T-helper 2 cell treated with Interferon-gamma antibody and Interleukin-4, amounts not matched to agents 5 μg/mL and 100 μg/mL, for 36 hours (primary cell): ENCODE measurements at regions not wholly inside any gene's neighbourhood (a gene's known extent, or its start where the extent isn't known, plus 50 kb on each side); places are given as distances from the start of the nearest gene placed in this dataset.
"Not testable (repeated sequence)": the region's sequence is repeated elsewhere in the genome, so short reads cannot be mapped to it uniquely, and the experiment has no call there.

Source experiments
- DNase-seq: peaks from one replicate; pipeline ENCODE4 v3.0.0; 2021; ENCODE audit warnings: low spot score
- H3K27ac Mint-ChIP-seq: one replicate; pipeline ENCODE4 v1.8.0; 2021; ENCODE audit warnings: mild to moderate bottlenecking, mixed read lengths
- H3K27me3 Mint-ChIP-seq: one replicate; pipeline ENCODE4 v1.8.0; 2021; ENCODE audit warnings: low read depth, mixed read lengths
- H3K36me3 Mint-ChIP-seq: one replicate; pipeline ENCODE4 v1.8.0; 2021; ENCODE audit warnings: low read depth, mixed read lengths
- H3K4me1 Mint-ChIP-seq: one replicate; pipeline ENCODE4 v1.8.0; 2021; ENCODE audit warnings: low read depth, mixed read lengths
- H3K4me3 Mint-ChIP-seq: one replicate; pipeline ENCODE4 v1.8.0; 2022; ENCODE audit warnings: mild to moderate bottlenecking, moderate library complexity, mixed read lengths
- H3K9me3 Mint-ChIP-seq: one replicate; pipeline ENCODE4 v1.8.0; 2021; ENCODE audit warnings: mixed read lengths

DNA sequence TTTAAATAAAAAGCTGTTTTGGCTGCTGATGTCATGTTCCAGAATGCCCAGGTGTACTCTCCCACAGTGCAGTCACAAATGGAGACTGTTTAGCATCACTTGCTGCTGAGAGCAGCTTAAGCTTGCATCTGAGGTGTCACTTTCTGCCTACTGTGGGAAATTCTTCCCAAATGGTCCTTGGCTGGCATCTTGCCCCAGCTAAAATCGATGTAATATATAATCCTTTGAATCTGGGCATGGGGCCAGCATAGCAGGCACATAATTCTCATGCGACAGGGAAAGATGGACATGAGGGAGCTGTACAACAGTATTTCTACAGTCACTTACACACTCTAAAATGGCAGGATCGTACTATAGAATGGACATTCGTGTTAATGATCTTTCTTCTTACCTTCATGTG is 144.3 kb downstream of the MACIR start:
- H3K4me1 Mint-ChIP-seq = no peaks in the 10 kb centered on the region
- H3K27ac Mint-ChIP-seq = no peak overlapping the region

DNA sequence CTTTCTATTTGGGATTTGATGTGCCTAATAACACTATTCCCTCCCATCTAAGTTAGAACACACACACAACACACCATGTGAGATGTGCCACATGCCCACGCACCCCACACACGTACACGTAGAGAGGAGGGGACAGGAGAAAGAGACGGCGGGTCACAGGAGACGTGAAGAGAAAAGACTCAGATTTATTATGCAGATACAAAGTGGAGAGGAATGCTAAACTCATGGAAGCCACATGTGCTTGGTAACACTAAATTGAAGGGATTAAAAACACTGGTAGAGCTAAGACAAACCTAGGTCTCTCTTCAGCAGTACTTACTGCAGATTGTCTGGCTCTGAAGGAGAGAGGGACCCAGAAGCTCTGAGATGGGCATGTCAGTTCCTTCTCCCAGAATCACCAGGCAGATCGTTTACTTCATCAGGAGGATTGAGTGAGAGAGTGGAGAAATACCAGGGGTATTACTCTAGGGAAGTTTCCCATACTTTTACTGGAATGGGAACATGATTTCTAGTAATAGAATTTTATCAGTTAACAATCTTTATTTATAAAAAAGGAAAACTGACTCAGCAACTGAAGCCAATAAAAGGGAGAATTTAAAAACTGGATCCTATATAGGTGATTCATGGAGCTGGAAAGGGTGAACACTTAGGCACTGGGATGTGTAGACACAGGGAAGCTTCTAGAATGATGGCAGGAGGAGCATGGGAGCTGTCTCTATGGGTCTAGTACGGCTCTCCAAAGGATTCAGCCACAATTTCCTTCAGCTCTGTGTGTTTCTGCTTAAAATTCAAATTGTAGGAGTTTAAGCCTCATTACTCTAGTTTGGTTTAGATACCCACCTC is 139.4 kb downstream of the MACIR start:
- H3K4me3 Mint-ChIP-seq = no peak overlapping the region
- no peaks in the 10 kb centered on the region for H3K4me1 Mint-ChIP-seq
- no peak for DNase-seq
- no peaks in the 10 kb centered on the region for H3K36me3 Mint-ChIP-seq
- peaks cover 5% of the 10 kb centered on the region for H3K27me3 Mint-ChIP-seq
- H3K9me3 Mint-ChIP-seq = no peaks in the 10 kb centered on the region
- H3K27ac Mint-ChIP-seq = no peak overlapping the region

More for the DNA sequence above, 144.3 kb downstream of the MACIR start:
- DNase-seq = no peak
- Mint-ChIP-seq H3K27me3 (peaks cover 5% of the 10 kb centered on the region), H3K36me3 (no peaks in the 10 kb centered on the region), H3K4me3 (no peak overlapping the region), H3K9me3 (no peaks in the 10 kb centered on the region)

DNA sequence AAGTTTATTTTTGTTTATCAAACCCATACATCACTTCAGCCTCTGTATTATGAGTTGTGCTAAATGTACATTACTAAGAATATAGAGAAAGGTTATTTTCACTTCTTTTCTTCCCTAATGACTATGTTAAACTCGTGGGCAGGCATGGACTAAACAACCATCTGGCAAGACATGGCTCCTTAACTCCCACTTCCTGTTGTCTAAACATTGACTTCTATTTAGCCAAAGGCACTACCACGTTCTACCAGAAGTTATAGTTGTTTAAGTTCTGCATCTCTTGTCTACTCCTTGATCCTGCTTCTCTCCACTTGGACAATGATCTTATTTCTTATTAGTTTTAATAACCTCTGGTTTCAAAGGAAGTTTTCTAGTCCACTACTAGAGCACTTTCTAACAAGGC is 136.1 kb downstream of the MACIR start:
- Mint-ChIP-seq H3K4me1 (no peaks in the 10 kb centered on the region), H3K27me3 (peaks cover 8% of the 10 kb centered on the region), H3K27ac (no peak overlapping the region), H3K9me3 (no peaks in the 10 kb centered on the region), H3K36me3 (no peaks in the 10 kb centered on the region), H3K4me3 (no peak overlapping the region)
- no peak for DNase-seq

DNA sequence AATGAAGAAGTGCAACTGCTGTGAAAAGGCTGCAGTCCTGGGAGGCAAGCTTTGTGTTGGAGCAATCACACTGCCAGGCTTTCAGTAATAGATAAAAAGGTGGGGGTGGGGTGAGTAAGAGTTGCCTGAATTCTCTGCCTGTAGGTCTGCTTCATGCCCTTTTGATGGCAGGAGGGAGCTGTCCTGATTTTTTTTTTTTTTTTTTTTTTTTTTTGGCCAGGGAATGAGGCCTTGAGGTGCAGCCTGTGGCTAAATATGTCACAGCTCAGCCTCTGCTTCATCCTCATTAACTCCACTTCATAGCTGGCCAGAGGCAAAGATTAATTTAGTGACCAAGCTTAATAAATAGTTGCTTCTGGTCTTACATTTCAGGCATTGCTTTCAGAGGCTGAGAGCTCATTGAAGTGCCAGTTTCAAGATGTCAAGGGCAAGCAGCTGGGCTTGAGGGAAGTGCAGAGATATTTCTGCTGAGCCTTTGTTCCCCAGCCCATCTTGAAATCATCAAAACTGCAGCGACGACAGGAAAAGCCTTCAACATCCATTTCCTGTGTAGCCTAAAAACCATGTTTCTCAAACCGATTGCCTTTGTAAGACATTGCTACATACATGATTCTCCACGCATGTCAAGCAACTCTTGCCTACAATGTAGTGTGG is 134.7 kb downstream of the MACIR start:
- no peak overlapping the region for H3K27ac Mint-ChIP-seq

DNA sequence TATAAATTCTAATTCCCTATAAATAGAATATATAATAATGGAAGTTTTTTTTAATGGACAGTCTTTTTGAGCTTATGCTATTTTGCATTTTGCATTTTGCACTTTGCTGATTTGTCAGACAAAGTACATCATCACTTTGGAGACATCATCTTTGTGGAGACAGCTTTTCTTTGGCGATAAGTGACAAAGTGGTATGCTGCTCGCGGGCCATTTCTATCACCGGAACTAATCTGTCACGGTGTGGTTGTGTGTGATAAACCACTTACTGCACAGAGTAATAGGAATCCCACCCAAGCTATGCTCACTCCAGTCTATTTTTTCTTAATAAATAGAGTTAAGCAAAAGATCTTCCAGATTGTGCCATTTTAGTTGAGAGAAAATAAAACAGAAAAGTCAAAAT is 133.1 kb downstream of the MACIR start:
- no peak overlapping the region for H3K4me3 Mint-ChIP-seq
- H3K9me3 Mint-ChIP-seq = no peaks in the 10 kb centered on the region
- no peaks in the 10 kb centered on the region for H3K4me1 Mint-ChIP-seq
- H3K27ac Mint-ChIP-seq = no peak overlapping the region
- no peak for DNase-seq
- H3K36me3 Mint-ChIP-seq = no peaks in the 10 kb centered on the region
- H3K27me3 Mint-ChIP-seq = peaks cover 5% of the 10 kb centered on the region

More for the DNA sequence above, 134.7 kb downstream of the MACIR start:
- Mint-ChIP-seq H3K4me1 (no peaks in the 10 kb centered on the region), H3K4me3 (no peak overlapping the region), H3K36me3 (no peaks in the 10 kb centered on the region), H3K9me3 (no peaks in the 10 kb centered on the region), H3K27me3 (peaks cover 11% of the 10 kb centered on the region)
- DNase-seq = no peak

DNA sequence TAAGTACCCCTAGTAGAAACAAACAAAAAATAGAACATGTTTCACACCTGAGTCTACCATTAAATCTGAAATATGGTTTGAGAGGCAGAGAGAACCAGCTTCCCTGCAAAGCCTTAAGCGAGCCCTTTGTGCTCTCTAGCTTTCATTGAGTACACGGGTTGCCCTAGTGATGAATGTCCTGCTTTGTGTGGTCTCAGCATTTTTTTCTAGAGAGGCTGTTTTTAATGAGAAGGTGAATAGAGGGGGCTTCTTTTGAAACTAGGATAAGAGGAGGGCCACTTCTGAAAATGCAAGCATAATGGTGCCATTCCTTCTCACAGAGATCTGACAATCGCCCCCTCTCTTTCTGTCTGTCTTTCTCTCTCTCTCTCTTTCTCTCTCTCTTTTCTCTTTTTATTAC is 131.3 kb downstream of the MACIR start:
- no peak overlapping the region for H3K27ac Mint-ChIP-seq
- no peaks in the 10 kb centered on the region for H3K9me3 Mint-ChIP-seq
- no peak overlapping the region for H3K4me3 Mint-ChIP-seq
- no peaks in the 10 kb centered on the region for H3K4me1 Mint-ChIP-seq
- no peak for DNase-seq
- peaks cover 5% of the 10 kb centered on the region for H3K27me3 Mint-ChIP-seq
- no peaks in the 10 kb centered on the region for H3K36me3 Mint-ChIP-seq

DNA sequence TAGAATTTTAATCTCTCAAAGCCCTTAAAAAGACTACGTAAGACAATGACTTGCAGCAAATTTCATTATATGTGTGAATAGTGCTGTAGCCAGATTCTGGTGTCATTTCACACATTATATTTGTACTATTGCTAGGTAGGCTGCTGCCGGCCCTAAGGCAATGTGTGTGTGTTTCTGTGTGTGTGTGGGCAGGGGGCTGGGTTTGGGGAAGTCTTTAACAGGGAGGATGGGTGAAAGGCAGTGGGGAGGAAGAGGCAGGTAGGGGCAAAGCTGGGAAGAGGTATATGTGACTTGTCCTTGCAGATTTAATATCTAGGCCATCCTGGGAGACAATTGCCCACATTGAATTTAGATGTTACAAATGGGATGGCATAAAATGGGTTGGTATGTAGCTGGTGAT is 130.8 kb downstream of the MACIR start:
- Mint-ChIP-seq H3K4me1 (no peaks in the 10 kb centered on the region), H3K36me3 (no peaks in the 10 kb centered on the region), H3K4me3 (no peak overlapping the region), H3K27ac (no peak overlapping the region), H3K9me3 (no peaks in the 10 kb centered on the region), H3K27me3 (peaks cover 5% of the 10 kb centered on the region)
- DNase-seq = no peak

DNA sequence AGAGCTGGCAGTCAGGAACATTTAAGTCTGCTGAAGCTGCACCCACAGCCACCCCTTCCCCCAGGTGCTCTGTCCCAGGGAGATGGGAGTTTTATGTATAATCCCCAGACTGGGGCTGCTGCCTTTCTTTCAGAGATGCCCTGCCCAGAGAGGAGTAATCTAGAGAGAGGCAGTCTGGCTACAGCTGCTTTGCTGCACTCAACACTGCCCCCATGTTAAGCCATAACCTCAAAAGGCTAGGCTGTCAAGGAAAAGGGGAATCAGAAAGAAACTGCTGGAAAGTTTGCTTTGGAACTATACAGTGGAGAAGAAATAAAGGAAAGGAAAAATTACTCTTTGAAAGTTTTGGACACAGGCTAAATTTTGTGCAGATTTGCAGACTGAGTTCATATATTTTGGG is 127.2 kb downstream of the MACIR start:
- Mint-ChIP-seq H3K36me3 (no peaks in the 10 kb centered on the region), H3K4me1 (no peaks in the 10 kb centered on the region), H3K27ac (no peak overlapping the region), H3K9me3 (peaks cover 5% of the 10 kb centered on the region), H3K4me3 (no peak overlapping the region), H3K27me3 (peaks cover 17% of the 10 kb centered on the region)
- no peak for DNase-seq

DNA sequence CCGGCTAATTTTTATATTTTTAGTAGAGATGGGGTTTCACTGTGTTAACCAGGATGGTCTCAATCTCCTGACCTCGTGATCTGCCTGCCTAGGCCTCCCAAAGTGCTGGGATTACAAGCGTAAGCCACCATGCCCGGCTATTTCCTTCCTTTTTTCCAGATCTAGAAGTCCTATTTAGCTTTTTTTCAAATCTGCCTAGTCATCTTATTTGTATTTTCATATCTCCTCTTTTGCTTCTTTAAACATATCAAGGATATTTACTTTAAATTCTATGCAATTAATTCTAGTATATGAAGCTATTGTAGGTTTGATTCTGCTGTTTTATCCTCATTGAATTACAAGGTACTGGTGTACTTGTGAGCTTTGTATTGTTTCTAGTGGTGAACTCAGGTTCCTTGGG is 119.1 kb downstream of the MACIR start:
- H3K27ac Mint-ChIP-seq, H3K9me3 Mint-ChIP-seq, H3K36me3 Mint-ChIP-seq, H3K4me1 Mint-ChIP-seq, H3K4me3 Mint-ChIP-seq, DNase-seq: not testable (repeated sequence)
- H3K27me3 Mint-ChIP-seq = peaks cover 13% of the 10 kb centered on the region

DNA sequence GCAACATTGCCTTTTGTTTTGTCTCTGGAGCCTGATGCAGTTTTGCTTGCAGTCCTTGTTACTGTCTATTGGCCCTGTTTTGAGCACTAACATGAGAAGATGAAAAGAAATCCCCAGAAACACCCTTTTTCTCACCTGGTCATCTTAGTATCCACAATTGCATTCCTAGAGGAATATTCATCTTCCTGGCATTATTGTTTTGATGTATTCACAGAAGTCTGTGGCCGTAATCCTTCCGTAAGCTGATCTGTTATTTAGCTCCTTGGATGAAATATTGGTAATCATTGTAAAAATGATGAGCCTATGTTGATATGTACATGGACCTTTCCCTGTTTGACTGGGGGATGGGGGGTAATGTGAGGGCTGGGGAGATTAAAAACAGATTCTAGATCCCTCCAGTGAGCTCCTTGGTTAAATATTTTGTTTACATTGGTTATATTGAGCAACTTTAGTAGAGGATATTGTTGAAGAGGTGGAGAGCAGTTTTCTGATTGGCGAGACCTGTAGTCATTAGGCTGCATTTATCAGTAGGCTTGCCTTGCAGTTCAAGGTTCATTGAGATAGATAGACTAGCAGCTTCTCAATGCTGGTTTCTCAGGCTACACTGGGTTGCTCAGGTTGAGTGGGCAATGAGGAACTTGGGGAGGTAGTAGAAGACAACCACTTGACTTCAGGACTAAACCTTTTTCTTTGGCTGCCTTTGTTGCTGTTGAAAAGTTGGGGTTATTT is 117.5 kb downstream of the MACIR start:
- H3K27me3 Mint-ChIP-seq = peaks cover 17% of the 10 kb centered on the region
- no peak overlapping the region for H3K27ac Mint-ChIP-seq
- no peak overlapping the region for H3K4me3 Mint-ChIP-seq
- H3K36me3 Mint-ChIP-seq = no peaks in the 10 kb centered on the region
- H3K9me3 Mint-ChIP-seq = no peaks in the 10 kb centered on the region
- DNase-seq = no peak
- H3K4me1 Mint-ChIP-seq = no peaks in the 10 kb centered on the region

DNA sequence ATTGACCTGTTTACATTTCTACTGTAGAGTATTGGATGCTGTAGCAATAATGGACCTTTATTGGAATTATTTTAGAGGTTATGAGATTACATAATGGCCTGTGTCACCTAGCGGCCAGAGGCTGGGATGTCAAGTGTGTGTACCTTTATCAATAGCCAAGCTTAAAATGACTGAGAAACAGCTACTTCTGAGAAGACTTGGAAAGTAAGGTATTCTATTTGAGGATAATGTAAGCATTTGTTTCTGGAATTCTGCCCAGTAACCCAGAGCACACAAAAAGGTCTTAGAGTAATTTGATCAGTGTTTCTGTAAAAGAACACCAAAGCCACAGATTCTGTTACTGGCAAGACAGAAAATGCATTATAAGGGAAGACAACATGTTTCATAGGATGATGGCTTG is 116.8 kb downstream of the MACIR start:
- H3K36me3 Mint-ChIP-seq = no peaks in the 10 kb centered on the region
- H3K4me3 Mint-ChIP-seq = no peak overlapping the region
- no peak overlapping the region for H3K27ac Mint-ChIP-seq
- peaks cover 17% of the 10 kb centered on the region for H3K27me3 Mint-ChIP-seq
- no peak for DNase-seq
- H3K4me1 Mint-ChIP-seq = no peaks in the 10 kb centered on the region
- H3K9me3 Mint-ChIP-seq = no peaks in the 10 kb centered on the region

DNA sequence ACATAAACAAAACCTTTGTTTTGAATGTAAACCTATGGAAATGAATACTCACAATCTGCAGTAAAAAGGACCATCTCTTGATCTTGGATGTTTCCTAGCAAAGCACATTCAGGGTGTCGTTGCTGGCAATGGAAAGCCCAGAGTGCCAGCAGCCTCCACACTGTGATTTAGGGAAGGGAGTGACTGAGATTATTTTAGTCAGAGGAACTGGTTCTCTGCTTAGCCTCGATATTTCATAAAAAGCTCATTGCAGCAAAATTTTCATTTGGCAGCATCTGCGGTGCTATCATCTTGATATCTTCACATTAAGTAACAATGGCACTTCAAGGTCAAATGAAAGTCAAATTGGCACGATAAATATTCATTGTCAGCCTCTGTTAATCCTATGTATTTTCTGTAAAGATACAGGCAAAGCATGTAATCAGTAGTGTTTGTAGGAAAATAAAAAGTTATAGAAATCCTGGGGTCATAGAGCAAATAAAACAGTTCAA is 116.0 kb downstream of the MACIR start:
- DNase-seq = no peak
- no peaks in the 10 kb centered on the region for H3K9me3 Mint-ChIP-seq
- H3K4me3 Mint-ChIP-seq = no peak overlapping the region
- H3K27me3 Mint-ChIP-seq = peaks cover 17% of the 10 kb centered on the region
- H3K36me3 Mint-ChIP-seq = no peaks in the 10 kb centered on the region
- no peaks in the 10 kb centered on the region for H3K4me1 Mint-ChIP-seq
- H3K27ac Mint-ChIP-seq = no peak overlapping the region

DNA sequence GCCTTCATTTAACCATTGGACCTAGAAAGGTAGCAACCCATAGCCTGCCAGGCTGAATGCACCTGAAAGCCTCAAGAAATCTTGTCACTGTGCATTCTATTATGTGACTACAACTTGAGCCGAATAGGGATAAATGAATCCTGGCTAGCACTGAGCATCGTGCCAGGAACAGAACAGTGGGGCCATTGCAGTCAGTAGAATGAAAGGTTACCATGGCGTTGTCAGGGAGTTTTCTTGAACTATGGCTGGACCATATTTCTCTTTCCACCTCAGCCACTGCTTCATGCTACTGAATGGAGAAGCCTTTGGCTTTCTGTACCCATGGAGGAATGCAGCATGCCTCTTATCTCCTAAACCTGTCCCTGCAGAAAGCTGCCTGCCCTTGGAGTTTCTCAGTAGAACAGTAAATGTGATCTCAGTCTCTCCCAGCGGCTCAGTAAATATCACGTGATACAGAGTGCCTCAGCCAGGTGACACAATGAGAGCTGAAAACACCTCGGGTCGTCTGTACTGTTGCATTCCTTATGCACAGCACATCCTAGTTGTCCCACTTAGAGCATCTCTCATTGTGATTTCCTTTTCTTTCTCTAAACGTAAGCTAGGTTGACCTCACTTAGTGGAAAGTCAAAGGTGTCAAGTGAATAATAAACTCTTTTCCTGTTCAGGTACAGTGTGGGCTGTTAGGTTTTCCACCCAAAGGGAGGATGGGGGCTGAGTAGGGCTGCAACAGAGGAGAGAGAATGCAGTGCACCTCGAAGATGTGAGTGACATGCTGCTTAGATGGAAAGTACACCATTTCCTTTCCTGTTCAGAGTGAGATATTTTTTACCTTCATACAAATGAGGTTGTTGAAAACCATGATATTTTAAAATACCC is 115.3 kb downstream of the MACIR start:
- no peaks in the 10 kb centered on the region for H3K4me1 Mint-ChIP-seq
- DNase-seq = no peak
- H3K4me3 Mint-ChIP-seq = no peak overlapping the region
- H3K27me3 Mint-ChIP-seq = peaks cover 18% of the 10 kb centered on the region
- H3K36me3 Mint-ChIP-seq = no peaks in the 10 kb centered on the region
- H3K27ac Mint-ChIP-seq = no peak overlapping the region
- H3K9me3 Mint-ChIP-seq = no peaks in the 10 kb centered on the region
